CD14-positive monocyte (primary cell): ENCODE measurements at regions not wholly inside any gene's neighbourhood (a gene's known extent, or its start where the extent isn't known, plus 50 kb on each side); places are given as distances from the start of the nearest gene placed in this dataset.

Source experiments
- DNase-seq, 3 donors: peaks; one replicate each; pipeline ENCODE4 v3.0.0-alpha.2; 2011 to 2022
- H2AFZ ChIP-seq: 2 replicates; pipeline ENCODE4 v1.6.0; 2012; ENCODE audit warnings: mild to moderate bottlenecking, low read depth, low read length, inconsistent platforms; ENCODE audit not compliant: insufficient read depth, poor library complexity, severe bottlenecking
- H3K27ac ChIP-seq, 2 donors: 1 replicate in 1 of 2; 2 replicates in 1 of 2; pipeline ENCODE4 v1.5.1; 2012 to 2013; ENCODE audit warnings: low read length in 2 of 2, control low read depth in 1 of 2, inconsistent platforms in 1 of 2, low read depth in 1 of 2, mild to moderate bottlenecking in 1 of 2
- H3K27me3 ChIP-seq, 2 donors: one replicate each; pipeline versions ENCODE4 v1.6.0 to v1.6.1; 2011 to 2013; ENCODE audit warnings: low read length in 2 of 2; ENCODE audit not compliant: control insufficient read depth in 2 of 2, insufficient read depth in 2 of 2
- H3K36me3 ChIP-seq, 2 donors: replicated peaks in 1 of 2; 1 replicate in 1 of 2; 2 replicates in 1 of 2; pipeline versions ENCODE4 v1.5.1 to v1.6.1; 2012 to 2013; ENCODE audit warnings: low read length in 2 of 2, control low read depth in 1 of 2, inconsistent platforms in 1 of 2, mild to moderate bottlenecking in 1 of 2; ENCODE audit not compliant: insufficient read depth in 2 of 2, control insufficient read depth in 1 of 2
- H3K4me1 ChIP-seq, 2 donors: 1 replicate in 1 of 2; 2 replicates in 1 of 2; pipeline versions ENCODE4 v1.5.1 to v1.6.1; 2012 to 2013; ENCODE audit warnings: low read length in 2 of 2, control low read depth in 1 of 2, inconsistent platforms in 1 of 2, mild to moderate bottlenecking in 1 of 2, moderate library complexity in 1 of 2; ENCODE audit not compliant: insufficient read depth in 2 of 2, control insufficient read depth in 1 of 2
- H3K4me2 ChIP-seq: replicated peaks from 2 replicates; pipeline ENCODE3; 2012; ENCODE audit warnings: low read length, moderate library complexity, mild to moderate bottlenecking; ENCODE audit not compliant: poor library complexity, severe bottlenecking; ENCODE audit errors: extremely low read depth
- H3K4me3 ChIP-seq, 3 experiments: fragments of 200-600 bp in 1 of 3; sonication (generic) in 1 of 3; replicated peaks in 1 of 3; 1 replicate in 2 of 3; 2 replicates in 1 of 3; pipeline ENCODE4 v1.5.1; 2011 to 2013; ENCODE audit warnings: low read length in 3 of 3, mild to moderate bottlenecking in 3 of 3, control low read depth in 2 of 3, low read depth in 2 of 3, inconsistent platforms in 1 of 3, moderate library complexity in 1 of 3
- H3K79me2 ChIP-seq: 2 replicates; pipeline ENCODE4 v1.6.0; 2012; ENCODE audit warnings: mild to moderate bottlenecking, control low read depth, inconsistent platforms, low read length, moderate library complexity; ENCODE audit not compliant: insufficient read depth
- H3K9ac ChIP-seq: 2 replicates; pipeline ENCODE4 v1.6.0; 2017; ENCODE audit warnings: low read length, mild to moderate bottlenecking; ENCODE audit not compliant: insufficient read depth, poor library complexity, severe bottlenecking
- H3K9me3 ChIP-seq, 2 donors: replicated peaks in 1 of 2; 1 replicate in 1 of 2; 2 replicates in 1 of 2; pipeline versions ENCODE4 v1.5.1 to v1.6.1; 2012 to 2013; ENCODE audit warnings: low read length in 2 of 2, control low read depth in 1 of 2; ENCODE audit not compliant: control insufficient read depth in 1 of 2, insufficient read depth in 1 of 2
- H4K20me1 ChIP-seq: 2 replicates; pipeline ENCODE4 v1.6.0; 2012; ENCODE audit warnings: mild to moderate bottlenecking, low read length, control low read depth, moderate library complexity; ENCODE audit not compliant: insufficient read depth
- H3K27ac Mint-ChIP-seq, 7 donors: one replicate each; pipeline ENCODE4 v1.8.0; 2020; ENCODE audit warnings: mild to moderate bottlenecking in 7 of 7, mixed read lengths in 7 of 7, moderate library complexity in 6 of 7, inconsistent platforms in 2 of 7
- H3K27me3 Mint-ChIP-seq, 3 donors: one replicate each; pipeline ENCODE4 v1.8.0; 2021 to 2022; ENCODE audit warnings: low read depth in 3 of 3, mild to moderate bottlenecking in 3 of 3, mixed read lengths in 3 of 3, moderate library complexity in 3 of 3, inconsistent platforms in 1 of 3
- H3K36me3 Mint-ChIP-seq, 2 donors: one replicate each; pipeline ENCODE4 v1.8.0; 2020; ENCODE audit warnings: mixed read lengths in 2 of 2, inconsistent platforms in 1 of 2, mild to moderate bottlenecking in 1 of 2
- H3K4me1 Mint-ChIP-seq: one replicate; pipeline ENCODE4 v1.8.0; 2020; ENCODE audit warnings: mild to moderate bottlenecking, mixed read lengths
- H3K4me3 Mint-ChIP-seq, 2 donors: one replicate each; pipeline ENCODE4 v1.8.0; 2020; ENCODE audit warnings: mild to moderate bottlenecking in 2 of 2, mixed read lengths in 2 of 2, moderate library complexity in 1 of 2
- H3K9me3 Mint-ChIP-seq, 7 donors: one replicate each; pipeline ENCODE4 v1.8.0; 2020 to 2022; ENCODE audit warnings: mixed read lengths in 7 of 7, mild to moderate bottlenecking in 6 of 7, moderate library complexity in 6 of 7, inconsistent platforms in 2 of 7
- CTCF ChIP-seq: fragments of 200-600 bp; IDR thresholded peaks from one replicate; pipeline ENCODE4 v1.8.0; 2022; ENCODE audit warnings: antibody characterized with exemption, mild to moderate bottlenecking
- WGBS: methylation state at CpG from one replicate; pipeline ENCODE4 v1.1.5; 2013; ENCODE audit warnings: missing lambda C conversion rate; ENCODE audit not compliant: insufficient coverage; 5-methylcytosine and 5-hydroxymethylcytosine counted together
- intact Hi-C, 2 donors: fragments of 100-400 bp; cut with micrococcal nuclease; formaldehyde crosslinking; loops; one replicate each; pipeline versions ENCODE4 v1.15.0 to v1.15.1; 2023

DNA sequence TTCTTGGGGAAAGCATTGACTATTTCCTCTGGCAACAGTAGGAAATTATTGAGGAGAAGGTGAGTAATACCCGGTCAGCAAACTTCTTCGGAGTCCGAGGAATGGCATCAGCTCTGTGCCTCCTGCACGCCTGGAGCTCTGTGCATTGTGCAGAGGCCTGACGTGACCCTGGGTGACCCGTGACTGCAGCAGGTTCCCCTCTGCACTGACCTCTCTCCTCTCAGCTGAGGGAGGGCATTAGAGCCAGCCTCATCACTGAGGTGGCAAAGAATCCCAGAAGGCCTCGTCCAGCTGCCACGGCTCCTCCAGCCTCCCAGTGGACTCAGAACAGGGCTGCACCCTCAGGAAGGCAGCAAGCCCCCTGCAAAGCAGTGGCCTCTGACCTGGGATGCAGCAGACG is 502.9 kb downstream of the CD83 start:
- H4K20me1 ChIP-seq = no peaks in the 10 kb centered on the region
- H3K27me3 ChIP-seq = no peaks in the 10 kb centered on the region
- no peak overlapping the region for H3K4me2 ChIP-seq
- H3K36me3 Mint-ChIP-seq = peaks cover 0 to under 1% of the 10 kb centered on the region in 2 donors
- H3K36me3 ChIP-seq = no peaks in the 10 kb centered on the region
- H3K9ac ChIP-seq = no peak overlapping the region
- no peak overlapping the region for H2AFZ ChIP-seq
- DNase-seq = no peak
- H3K27ac ChIP-seq = no peak overlapping the region
- no peak for TF ChIP-seq CTCF
- H3K79me2 ChIP-seq = no peaks in the 10 kb centered on the region
- H3K27me3 Mint-ChIP-seq = peaks cover 2 to 4% (median 3%) of the 10 kb centered on the region in 3 donors
- peaks cover 23% of the 10 kb centered on the region for H3K4me1 Mint-ChIP-seq
- WGBS = 87% methylated on average over 6 of the region's 9 CpGs
- no peak overlapping the region for H3K4me3 ChIP-seq
- peaks cover 0 to 8% (median 6%) of the 10 kb centered on the region in 7 donors for H3K9me3 Mint-ChIP-seq
- intact Hi-C loops = loop anchor here in 1 of 2 donors (10.0 kb wide), 1 partner anchor 64 kb away; no protein-coding TSS in a partner anchor
- peaks cover 16 to 19% of the 10 kb centered on the region in 2 donors for H3K4me1 ChIP-seq
- H3K27ac Mint-ChIP-seq = no peak overlapping the region
- peaks cover 0 to 9% of the 10 kb centered on the region in 2 donors for H3K9me3 ChIP-seq
- no peak overlapping the region for H3K4me3 Mint-ChIP-seq

DNA sequence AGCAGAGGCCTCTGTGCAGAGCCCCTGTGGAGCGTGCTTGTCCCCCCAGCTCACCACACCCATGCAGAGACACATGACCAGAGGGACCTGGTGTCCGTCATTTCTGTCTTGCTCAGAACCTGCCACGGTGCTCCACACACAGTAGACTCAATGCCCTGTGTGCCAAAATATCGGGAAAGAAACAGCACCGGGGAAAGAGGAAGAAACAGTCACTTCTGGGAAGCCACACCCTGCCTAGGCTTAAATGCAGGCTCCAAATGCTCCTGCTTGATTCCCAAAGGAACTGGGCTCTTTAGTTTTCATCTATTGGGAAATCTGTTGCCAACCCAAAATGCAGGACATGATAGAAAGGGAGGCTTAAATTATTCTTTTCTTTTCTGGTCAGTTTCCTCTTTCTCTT is 503.9 kb downstream of the CD83 start:
- Histone ChIP-seq H3K27ac (no peak overlapping the region), H3K9ac (no peak overlapping the region), H3K27me3 (no peaks in the 10 kb centered on the region), H2AFZ (peak overlapping the region; percentile 53), H3K79me2 (no peaks in the 10 kb centered on the region), H3K4me3 (peak overlapping the region in 1 of 3 experiments; percentile 43), H3K4me2 (peak overlapping the region; percentile 43), H3K36me3 (no peaks in the 10 kb centered on the region), H4K20me1 (no peaks in the 10 kb centered on the region), H3K9me3 (peaks cover 0 to under 1% of the 10 kb centered on the region in 2 donors), H3K4me1 (peaks cover 16 to 19% of the 10 kb centered on the region in 2 donors)
- Mint-ChIP-seq H3K9me3 (peaks cover 0 to 3% (median 0%) of the 10 kb centered on the region in 7 donors), H3K36me3 (no peaks in the 10 kb centered on the region), H3K4me1 (peaks cover 21% of the 10 kb centered on the region), H3K27ac (peak overlapping the region in 3 of 7 donors; percentile 2 to 53 (median 47)), H3K4me3 (peak overlapping the region in 1 of 2 donors; percentile 81), H3K27me3 (peaks cover 2 to 3% (median 3%) of the 10 kb centered on the region in 3 donors)
- WGBS = 17% methylated on average over 5 of the region's 5 CpGs
- TF ChIP-seq CTCF = no peak
- DNase-seq = peak; percentile 12 to 37 (median 27)
- intact Hi-C loops = loop anchor here in 1 of 2 donors (10.0 kb wide), 1 partner anchor 63 kb away; no protein-coding TSS in a partner anchor
